ENCODE measurements at regions not wholly inside any gene's neighbourhood (a gene's known extent, or its start where the extent isn't known, plus 50 kb on each side); places are given as distances from the start of the nearest gene placed in this dataset.

DNA sequence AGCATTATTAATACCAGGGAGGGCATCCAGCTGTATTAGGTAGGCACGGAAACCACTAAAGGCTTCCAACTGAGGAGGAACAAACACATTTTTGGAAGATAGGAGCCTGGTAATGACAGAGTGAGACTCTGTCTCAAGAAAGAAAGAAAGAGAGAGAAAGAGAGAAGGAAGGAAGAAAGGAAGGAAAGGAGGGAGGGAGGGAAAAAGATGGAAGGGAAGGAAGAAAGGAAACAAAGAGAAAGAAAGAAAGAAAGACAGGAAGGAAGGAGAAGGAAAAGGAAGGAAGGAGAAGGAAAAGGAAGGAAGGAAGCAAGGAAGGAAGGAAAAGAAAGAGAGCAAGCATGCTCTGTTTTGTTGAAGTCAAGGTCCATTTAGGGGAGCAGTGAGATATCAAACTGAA is 103.8 kb upstream of the RFX8 start:
- TF ChIP-seq EZH2 (IDR thresholded peaks at IDR 0.05): no peak
- TF ChIP-seq POLR2AphosphoS5 (IDR thresholded peaks at IDR 0.05; ENCODE audit: borderline replicate concordance, low read depth, low read length): no peak
- no peak for TF ChIP-seq FOXP2 (optimal IDR thresholded peaks at IDR 0.05; ENCODE audit: control extremely low read depth, extremely low read length, insufficient read depth)
